Activated CD4-positive, alpha-beta T cell treated with anti-CD3 and anti-CD28 coated beads for 36 hours (primary cell): ENCODE measurements at regions not wholly inside any gene's neighbourhood (a gene's known extent, or its start where the extent isn't known, plus 50 kb on each side); places are given as distances from the start of the nearest gene placed in this dataset.

Source experiments
- ATAC-seq: fragments of 200-7000 bp; cut with Tn5 transposase; one replicate; pipeline ENCODE4 v1.10.0; 2021; ENCODE audit warnings: mild to moderate bottlenecking, moderate library complexity
- CTCF ChIA-PET: fragments of 350-600 bp; sonication (Branson Sonifier 250); formaldehyde crosslinking; loops from one replicate; lab custom pipeline; 2021; ENCODE audit warnings: antibody characterized with exemption; lab: Charles Lee
- POLR2A ChIA-PET: fragments of 350-600 bp; sonication (Branson Sonifier 250); formaldehyde crosslinking; loops from one replicate; lab custom pipeline; 2021; ENCODE audit warnings: antibody characterized with exemption, inconsistent platforms; lab: Charles Lee
- DNase-seq: peaks from one replicate; pipeline ENCODE4 v3.0.0-alpha.2; 2020
- H3K27ac Mint-ChIP-seq: one replicate; pipeline ENCODE4 v1.8.0; 2021; ENCODE audit warnings: mixed read lengths
- H3K27me3 Mint-ChIP-seq: one replicate; pipeline ENCODE4 v1.8.0; 2021; ENCODE audit warnings: mixed read lengths
- H3K36me3 Mint-ChIP-seq: one replicate; pipeline ENCODE4 v1.8.0; 2021; ENCODE audit warnings: low read depth, mixed read lengths
- H3K4me1 Mint-ChIP-seq: one replicate; pipeline ENCODE4 v1.8.0; 2021; ENCODE audit warnings: mixed read lengths
- H3K4me3 Mint-ChIP-seq: one replicate; pipeline ENCODE4 v1.8.0; 2021; ENCODE audit warnings: mild to moderate bottlenecking, moderate library complexity, mixed read lengths
- H3K9me3 Mint-ChIP-seq: one replicate; pipeline ENCODE4 v1.8.0; 2021; ENCODE audit warnings: low read depth, mixed read lengths
- intact Hi-C, 2 experiments: fragments of 100-400 bp; cut with DNase I in 1 of 2; cut with micrococcal nuclease in 1 of 2; formaldehyde crosslinking; loops; one replicate each; pipeline versions ENCODE4 v1.14.2 to v1.15.1; 2022 to 2024; cut with DNase I, micrococcal nuclease

DNA sequence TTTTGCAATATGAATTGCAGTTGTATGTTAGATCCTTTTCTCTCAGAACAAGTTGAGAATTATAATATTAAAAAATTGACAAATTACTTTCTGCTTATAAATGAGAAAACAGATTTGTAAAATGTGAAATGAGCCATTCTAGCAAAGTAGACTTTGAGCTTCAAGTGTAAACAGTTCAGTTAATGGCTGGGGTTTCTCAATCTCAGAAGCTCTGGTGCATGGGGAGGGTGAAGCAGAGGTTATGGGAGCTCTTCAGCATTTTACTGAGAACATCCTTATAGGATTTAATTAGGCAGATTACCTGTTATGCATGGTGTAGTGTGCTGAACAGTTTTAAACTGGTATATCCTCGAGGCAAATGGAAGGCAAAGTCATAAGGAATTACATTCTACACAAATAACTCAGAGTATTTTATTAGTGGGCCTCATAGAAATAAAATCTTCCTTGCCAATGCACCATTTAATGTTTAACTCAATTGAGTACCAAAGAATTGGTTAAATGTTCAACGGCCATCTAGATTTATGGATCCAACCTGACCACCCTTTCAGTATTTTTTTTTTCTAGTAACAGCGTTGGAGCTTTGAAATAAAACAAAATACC is 1143.6 kb upstream of the ADGRL2 start:
- intact Hi-C loops: no loop called here
- CTCF ChIA-PET: no interaction called here

GRCh38 chr1:80656641-80657040 is 1144.1 kb upstream of the ADGRL2 start:
- POLR2A ChIA-PET: no interaction called here
- no peaks in the 10 kb centered on the region for H3K36me3 Mint-ChIP-seq
- H3K9me3 Mint-ChIP-seq: peaks cover 4% of the 10 kb centered on the region
- ATAC-seq (no peak), DNase-seq (no peak)
- H3K27me3 Mint-ChIP-seq: no peaks in the 10 kb centered on the region
- CTCF ChIA-PET: no interaction called here
- H3K4me1 Mint-ChIP-seq: no peaks in the 10 kb centered on the region
- intact Hi-C loops: no loop called here
- no peak overlapping the region for H3K27ac Mint-ChIP-seq
- H3K4me3 Mint-ChIP-seq: no peak overlapping the region

More for the DNA sequence above, 1143.6 kb upstream of the ADGRL2 start:
- H3K27me3 Mint-ChIP-seq: no peaks in the 10 kb centered on the region
- no peak for DNase-seq
- no peaks in the 10 kb centered on the region for H3K4me1 Mint-ChIP-seq
- no peaks in the 10 kb centered on the region for H3K36me3 Mint-ChIP-seq
- POLR2A ChIA-PET: no interaction called here
- H3K27ac Mint-ChIP-seq: no peak overlapping the region
- peaks cover 3% of the 10 kb centered on the region for H3K9me3 Mint-ChIP-seq
- H3K4me3 Mint-ChIP-seq: no peak overlapping the region
- no peak for ATAC-seq

DNA sequence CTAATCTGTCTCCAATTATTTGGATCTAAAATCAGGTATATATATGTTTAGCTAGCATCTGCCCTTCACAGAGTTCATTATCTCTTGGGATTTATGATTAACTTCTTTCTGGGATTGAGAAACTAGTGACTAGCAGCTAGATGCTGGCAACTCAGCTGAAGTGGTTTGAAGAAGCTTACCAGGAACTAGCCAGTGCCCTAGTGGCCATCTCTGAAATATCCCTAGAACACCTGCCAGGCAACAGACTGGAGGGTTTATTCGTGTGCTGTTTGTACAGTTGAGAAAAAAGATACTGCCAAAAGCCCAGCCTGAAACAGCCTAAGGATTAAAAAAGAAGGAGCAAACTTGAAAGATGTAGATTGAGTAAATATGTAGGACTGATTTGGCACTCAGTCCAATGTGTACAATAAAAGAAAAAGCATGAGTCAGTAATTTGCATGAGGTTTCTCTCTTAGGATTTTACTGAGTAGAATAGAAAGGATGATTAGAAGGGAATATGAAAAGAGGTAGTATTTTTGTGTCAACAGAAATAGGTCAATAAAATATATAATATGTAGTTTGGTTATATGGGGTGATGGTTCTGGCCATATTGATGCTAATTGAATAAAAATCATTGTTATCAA is 1144.6 kb upstream of the ADGRL2 start:
- intact Hi-C loops: no loop called here
- CTCF ChIA-PET: no interaction called here
- DNase-seq: no peak
- H3K27ac Mint-ChIP-seq: no peak overlapping the region
- peaks cover 3% of the 10 kb centered on the region for H3K9me3 Mint-ChIP-seq
- no peaks in the 10 kb centered on the region for H3K27me3 Mint-ChIP-seq
- no peak overlapping the region for H3K4me3 Mint-ChIP-seq
- no peaks in the 10 kb centered on the region for H3K4me1 Mint-ChIP-seq
- H3K36me3 Mint-ChIP-seq: no peaks in the 10 kb centered on the region
- POLR2A ChIA-PET: no interaction called here
- no peak for ATAC-seq

GRCh38 chr1:80646053-80646452 is 1154.7 kb upstream of the ADGRL2 start:
- Mint-ChIP-seq H3K36me3 (no peaks in the 10 kb centered on the region), H3K9me3 (peaks cover 3% of the 10 kb centered on the region), H3K27ac (no peak overlapping the region), H3K4me3 (no peak overlapping the region), H3K27me3 (no peaks in the 10 kb centered on the region), H3K4me1 (no peaks in the 10 kb centered on the region)
- CTCF ChIA-PET: no interaction called here
- DNase-seq: no peak
- intact Hi-C loops: no loop called here
- ATAC-seq: no peak
- POLR2A ChIA-PET: no interaction called here

DNA sequence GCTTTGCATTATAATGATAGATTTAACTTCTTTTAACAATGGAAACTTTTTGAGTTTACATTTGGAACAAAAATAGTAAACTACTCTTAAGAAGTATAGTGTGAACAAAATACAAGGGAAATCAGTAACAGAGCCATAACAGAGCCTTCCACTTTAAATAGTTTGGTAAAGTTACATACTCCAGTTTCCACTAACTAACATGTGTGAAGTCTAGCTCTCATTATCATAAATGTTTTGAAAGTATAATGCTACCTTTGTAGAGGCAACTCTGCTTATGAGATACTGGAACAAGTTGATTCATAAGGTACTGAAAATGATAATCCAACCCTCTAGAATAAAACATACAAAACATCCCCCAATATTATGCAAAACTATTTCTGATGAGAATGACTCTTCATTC is 1155.1 kb upstream of the ADGRL2 start:
- H3K4me3 Mint-ChIP-seq: no peak overlapping the region
- ChIA-PET POLR2A (no interaction called here), CTCF (no interaction called here)
- no peak overlapping the region for H3K27ac Mint-ChIP-seq
- intact Hi-C loops: no loop called here
- DNase-seq (no peak), ATAC-seq (no peak)
- peaks cover 3% of the 10 kb centered on the region for H3K9me3 Mint-ChIP-seq
- no peaks in the 10 kb centered on the region for H3K36me3 Mint-ChIP-seq
- no peaks in the 10 kb centered on the region for H3K27me3 Mint-ChIP-seq
- no peaks in the 10 kb centered on the region for H3K4me1 Mint-ChIP-seq

- H3K27me3 Mint-ChIP-seq: no peaks in the 10 kb centered on the region
- no peaks in the 10 kb centered on the region for H3K4me1 Mint-ChIP-seq
- ChIA-PET POLR2A (no interaction called here), CTCF (no interaction called here)
- ATAC-seq (no peak), DNase-seq (no peak)
- H3K9me3 Mint-ChIP-seq: peaks cover 3% of the 10 kb centered on the region
- intact Hi-C loops: no loop called here
- H3K36me3 Mint-ChIP-seq: no peaks in the 10 kb centered on the region
- no peak overlapping the region for H3K4me3 Mint-ChIP-seq
- H3K27ac Mint-ChIP-seq: no peak overlapping the region
Measured at GRCh38 chr1:80640978-80641377, 1159.8 kb upstream of the ADGRL2 start.

GRCh38 chr1:80639777-80640533 is 1160.8 kb upstream of the ADGRL2 start:
- Mint-ChIP-seq H3K27ac (no peak overlapping the region), H3K27me3 (no peaks in the 10 kb centered on the region), H3K4me1 (no peaks in the 10 kb centered on the region), H3K36me3 (no peaks in the 10 kb centered on the region), H3K4me3 (no peak overlapping the region), H3K9me3 (peaks cover 3% of the 10 kb centered on the region)
- ChIA-PET POLR2A (no interaction called here), CTCF (no interaction called here)
- intact Hi-C loops: no loop called here
- DNase-seq: no peak
- ATAC-seq: no peak

DNA sequence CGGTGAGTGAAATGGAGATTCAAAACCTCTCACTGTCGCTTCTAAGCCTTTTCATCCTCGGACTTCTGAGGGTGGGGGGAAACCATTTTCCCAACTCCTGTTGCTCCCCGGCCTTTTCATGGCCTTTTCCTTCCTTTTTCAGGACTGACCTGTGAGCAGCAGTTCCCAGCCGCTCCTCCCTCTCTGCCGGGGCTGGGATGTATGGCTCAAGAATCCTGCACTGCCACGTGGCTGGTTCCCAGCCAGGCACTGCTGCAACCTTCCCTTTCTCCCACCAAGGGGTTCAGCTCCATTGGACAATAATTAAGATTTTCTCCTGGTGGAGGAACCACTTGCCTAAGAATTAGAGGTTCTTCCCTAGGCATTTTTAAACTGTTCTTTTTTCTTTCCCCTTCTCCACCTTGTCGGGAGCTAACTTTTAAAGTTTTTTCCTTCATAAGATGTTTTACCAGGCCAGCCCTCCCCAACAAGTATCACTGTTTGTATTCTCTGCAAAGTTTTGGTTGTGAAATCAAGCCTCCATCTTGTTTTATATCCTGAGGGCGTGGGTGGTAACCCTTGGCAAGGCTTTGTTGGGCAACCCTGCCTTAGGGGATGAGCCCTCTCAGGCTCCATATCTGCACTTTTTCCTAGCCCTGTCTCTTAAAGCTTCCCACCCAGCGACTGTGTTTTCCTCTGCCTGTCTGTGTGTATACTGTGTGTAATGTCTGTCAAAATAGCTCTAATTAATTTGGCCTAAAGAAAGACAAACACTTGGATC is 1166.6 kb upstream of the ADGRL2 start:
- no peak overlapping the region for H3K27ac Mint-ChIP-seq
- no peaks in the 10 kb centered on the region for H3K36me3 Mint-ChIP-seq
- CTCF ChIA-PET: no interaction called here
- peaks cover 6% of the 10 kb centered on the region for H3K9me3 Mint-ChIP-seq
- DNase-seq: no peak
- no peaks in the 10 kb centered on the region for H3K27me3 Mint-ChIP-seq
- ATAC-seq: no peak
- intact Hi-C loops: no loop called here
- H3K4me1 Mint-ChIP-seq: no peaks in the 10 kb centered on the region
- no peak overlapping the region for H3K4me3 Mint-ChIP-seq
- POLR2A ChIA-PET: no interaction called here

GRCh38 chr1:80632284-80632683 is 1168.5 kb upstream of the ADGRL2 start:
- Mint-ChIP-seq H3K4me3 (no peak overlapping the region), H3K9me3 (peaks cover 6% of the 10 kb centered on the region), H3K4me1 (no peaks in the 10 kb centered on the region), H3K36me3 (no peaks in the 10 kb centered on the region), H3K27ac (no peak overlapping the region), H3K27me3 (no peaks in the 10 kb centered on the region)
- no peak for ATAC-seq
- POLR2A ChIA-PET: no interaction called here
- DNase-seq: no peak
- CTCF ChIA-PET: interaction anchor here (0.8 kb wide), 1 partner anchor 1649 kb away, joined by 3 read pairs; no protein-coding TSS in a partner anchor
- intact Hi-C loops: no loop called here

DNA sequence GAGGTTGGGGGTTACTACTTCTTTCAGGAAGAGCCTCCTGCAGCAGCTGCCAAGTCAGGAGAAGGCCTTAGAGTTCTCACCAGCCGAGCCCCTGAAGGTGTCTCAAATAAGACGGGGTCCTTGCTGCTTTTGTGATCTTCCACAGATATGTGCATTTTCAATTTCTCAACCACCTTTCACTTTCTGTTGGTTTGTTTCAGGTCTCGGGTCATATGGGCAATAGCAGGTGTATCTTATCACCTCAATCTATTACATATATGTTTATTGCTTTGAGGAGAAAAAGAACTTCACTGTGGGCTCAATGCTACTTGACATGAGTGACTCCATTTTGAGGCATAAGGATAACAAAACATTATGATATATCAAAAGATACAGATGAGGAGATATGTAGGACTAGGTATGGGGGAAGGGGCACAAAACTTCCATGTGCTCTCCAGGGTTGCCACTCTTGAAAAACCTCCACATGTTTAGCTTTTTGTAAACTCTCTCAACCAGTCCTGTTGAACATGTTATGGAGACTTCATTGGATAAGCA is 1171.4 kb upstream of the ADGRL2 start:
- Mint-ChIP-seq H3K27me3 (no peaks in the 10 kb centered on the region), H3K27ac (no peak overlapping the region), H3K36me3 (no peaks in the 10 kb centered on the region), H3K4me3 (no peak overlapping the region), H3K9me3 (peaks cover 6% of the 10 kb centered on the region), H3K4me1 (no peaks in the 10 kb centered on the region)
- ATAC-seq: no peak
- ChIA-PET CTCF (interaction anchor here (0.7 kb wide), 1 partner anchor 1557 kb away, joined by 3 read pairs; no protein-coding TSS in a partner anchor), POLR2A (no interaction called here)
- intact Hi-C loops: no loop called here
- no peak for DNase-seq

DNA sequence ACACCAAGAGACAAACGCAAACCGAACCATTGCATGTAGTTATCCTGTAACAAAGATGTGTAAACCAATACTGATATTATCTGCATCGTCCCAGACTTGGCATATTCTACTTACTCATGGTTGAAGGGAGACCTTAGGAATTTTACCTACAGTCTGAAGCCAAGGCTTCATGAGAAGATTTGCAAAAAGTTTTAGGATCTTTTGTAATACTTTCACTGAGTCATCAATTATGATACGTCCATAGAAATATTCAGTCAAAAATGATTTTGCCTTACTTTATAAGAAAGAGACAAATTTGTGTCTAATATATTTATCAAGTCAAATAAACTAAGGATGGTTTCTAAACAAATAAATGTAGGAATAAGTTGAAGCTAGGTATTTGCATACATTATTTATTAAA is 1176.1 kb upstream of the ADGRL2 start:
- H3K4me1 Mint-ChIP-seq: no peaks in the 10 kb centered on the region
- no peak for DNase-seq
- ChIA-PET POLR2A (no interaction called here), CTCF (no interaction called here)
- no peak overlapping the region for H3K4me3 Mint-ChIP-seq
- intact Hi-C loops: no loop called here
- H3K27me3 Mint-ChIP-seq: no peaks in the 10 kb centered on the region
- H3K27ac Mint-ChIP-seq: no peak overlapping the region
- no peak for ATAC-seq
- H3K36me3 Mint-ChIP-seq: no peaks in the 10 kb centered on the region
- peaks cover 9% of the 10 kb centered on the region for H3K9me3 Mint-ChIP-seq
